GM23338 (cell line): ENCODE measurements at regions not wholly inside any gene's neighbourhood (a gene's known extent, or its start where the extent isn't known, plus 50 kb on each side); places are given as distances from the start of the nearest gene placed in this dataset.

Experiments
- ATAC-seq: fragments of 200-7000 bp; cut with Tn5 transposase; 3 replicates; pipeline ENCODE4 v1.9.1; 2020
- DNase-seq: peaks from one replicate; pipeline ENCODE4 v3.0.0-alpha.2; 2015; ENCODE audit warnings: low spot score
- H2AFZ ChIP-seq: fragments of 200-600 bp; sonication (generic); 2 replicates; pipeline ENCODE4 v1.8.0; 2016; ENCODE audit warnings: antibody characterized with exemption, mild to moderate bottlenecking, moderate library complexity
- H3F3A ChIP-seq: fragments of 200-600 bp; sonication (generic); replicated peaks from 2 replicates; pipeline ENCODE4 v1.8.0; 2017; ENCODE audit warnings: antibody characterized with exemption, mixed run types, low read depth
- H3K27ac ChIP-seq: fragments of 200-600 bp; sonication (generic); 2 replicates; pipeline ENCODE4 v1.6.1; 2016; ENCODE audit warnings: low read depth
- H3K27me3 ChIP-seq: fragments of 200-600 bp; sonication (generic); 2 replicates; pipeline ENCODE4 v1.8.0; 2016; ENCODE audit warnings: mild to moderate bottlenecking, mixed run types, moderate library complexity; ENCODE audit not compliant: insufficient read depth
- H3K36me3 ChIP-seq: fragments of 200-600 bp; sonication (generic); 2 replicates; pipeline ENCODE4 v1.8.0; 2016; ENCODE audit warnings: mild to moderate bottlenecking; ENCODE audit not compliant: insufficient read depth
- H3K4me1 ChIP-seq: fragments of 200-600 bp; sonication (generic); 2 replicates; pipeline ENCODE4 v1.8.0; 2016; ENCODE audit warnings: mild to moderate bottlenecking, moderate library complexity; ENCODE audit not compliant: insufficient read depth
- H3K4me2 ChIP-seq: fragments of 200-600 bp; sonication (generic); 2 replicates; pipeline ENCODE4 v1.7.1; 2017; ENCODE audit warnings: mixed run types
- H3K4me3 ChIP-seq: fragments of 200-600 bp; sonication (generic); 2 replicates; pipeline ENCODE4 v1.6.1; 2016; ENCODE audit warnings: mixed run types
- H3K79me2 ChIP-seq: fragments of 200-600 bp; sonication (generic); replicated peaks from 2 replicates; pipeline ENCODE4 v1.8.0; 2017; ENCODE audit warnings: mild to moderate bottlenecking; ENCODE audit not compliant: insufficient read depth
- H3K9me2 ChIP-seq: fragments of 200-600 bp; sonication (generic); 2 replicates; pipeline ENCODE4 v1.8.0; 2017; ENCODE audit not compliant: insufficient read depth
- H4K20me1 ChIP-seq: fragments of 200-600 bp; sonication (generic); replicated peaks from 2 replicates; pipeline ENCODE4 v1.8.0; 2017; ENCODE audit warnings: mild to moderate bottlenecking; ENCODE audit not compliant: insufficient read depth
- H3K27ac Mint-ChIP-seq: 2 replicates; pipeline ENCODE4 v1.8.0; 2020; ENCODE audit warnings: inconsistent platforms, mild to moderate bottlenecking, moderate library complexity, mixed read lengths
- H3K27me3 Mint-ChIP-seq: 3 replicates; pipeline ENCODE4 v1.8.0; 2022; ENCODE audit warnings: low read depth, mild to moderate bottlenecking, moderate library complexity, mixed read lengths, inconsistent platforms; ENCODE audit not compliant: insufficient read depth, poor library complexity
- H3K36me3 Mint-ChIP-seq: 3 replicates; pipeline ENCODE4 v1.8.0; 2021; ENCODE audit warnings: low read depth, mild to moderate bottlenecking, inconsistent platforms, moderate library complexity, mixed read lengths
- H3K4me1 Mint-ChIP-seq: 3 replicates; pipeline ENCODE4 v1.8.0; 2020; ENCODE audit warnings: mild to moderate bottlenecking, inconsistent platforms, mixed read lengths
- H3K4me3 Mint-ChIP-seq: 3 replicates; pipeline ENCODE4 v1.8.0; 2021; ENCODE audit warnings: moderate library complexity, mild to moderate bottlenecking, inconsistent platforms, mixed read lengths
- H3K9me3 Mint-ChIP-seq: 3 replicates; pipeline ENCODE4 v1.8.0; 2020; ENCODE audit warnings: moderate library complexity, mild to moderate bottlenecking, inconsistent platforms, mixed read lengths
- CREB1 ChIP-seq: fragments of 250-450 bp; sonication (Bioruptor Pico); IDR thresholded peaks from 2 replicates; pipeline ENCODE4 v1.5.0; 2020; ENCODE audit warnings: low read depth, mild to moderate bottlenecking, moderate library complexity
- ETS1 ChIP-seq: IDR thresholded peaks from 2 replicates; pipeline ENCODE4 v1.6.1; 2016; ENCODE audit warnings: antibody characterized with exemption
- EZH2 ChIP-seq: fragments of 200-600 bp; sonication (generic); IDR thresholded peaks from one replicate; pipeline ENCODE4 v1.8.0; 2017; ENCODE audit warnings: antibody characterized with exemption, mild to moderate bottlenecking, low read depth; ENCODE audit not compliant: unreplicated experiment
- EZH2phosphoT487 ChIP-seq: fragments of 200-600 bp; sonication (generic); IDR thresholded peaks from one replicate; pipeline ENCODE4 v1.8.1; 2018; ENCODE audit warnings: antibody characterized with exemption; ENCODE audit not compliant: unreplicated experiment
- JUNB ChIP-seq: IDR thresholded peaks from one replicate; pipeline ENCODE4 v1.6.1; 2016; ENCODE audit warnings: antibody characterized with exemption; ENCODE audit not compliant: unreplicated experiment
- NANOG ChIP-seq: IDR thresholded peaks from 2 replicates; pipeline ENCODE4 v1.6.1; 2016; ENCODE audit warnings: antibody characterized with exemption, borderline replicate concordance
- STAT1 ChIP-seq: IDR thresholded peaks from one replicate; pipeline ENCODE4 v1.6.1; 2016; ENCODE audit warnings: antibody characterized with exemption; ENCODE audit not compliant: unreplicated experiment
- ZNF114 ChIP-seq: fragments of 250-450 bp; sonication (Bioruptor Pico); IDR thresholded peaks from 2 replicates; pipeline ENCODE4 v1.5.0; 2020; ENCODE audit warnings: mild to moderate bottlenecking, moderate library complexity
- ZNF331 ChIP-seq: fragments of 250-450 bp; sonication (Bioruptor Pico); IDR thresholded peaks from 2 replicates; pipeline ENCODE4 v1.5.0; 2020; ENCODE audit warnings: low read depth, mild to moderate bottlenecking, moderate library complexity
- TF ChIP-seq, protein P1 (sequence below): IDR thresholded peaks from one replicate; pipeline ENCODE4 v1.6.1; 2018; ENCODE audit warnings: antibody characterized with exemption; ENCODE audit not compliant: unreplicated experiment
- TF ChIP-seq, protein P2 (sequence below), 2 experiments: fragments of 200-600 bp in 1 of 2; sonication (generic) in 1 of 2; conservative IDR thresholded peaks; 2 replicates each; pipeline versions ENCODE4 v1.5.1 to v1.6.1; 2016 to 2017; ENCODE audit warnings: antibody characterized with exemption in 2 of 2, low read depth in 2 of 2, mild to moderate bottlenecking in 2 of 2, moderate library complexity in 1 of 2

- peak; percentile 9 for DNase-seq
- peak overlapping the region; percentile 6; the same call in 1 of the 2 replicates for H3K4me2 ChIP-seq
- peak overlapping the region; percentile 88 for H3K27ac Mint-ChIP-seq
Observed at GRCh38 chr14:26709019-26709418, 111.2 kb upstream of the NOVA1 start.

DNA sequence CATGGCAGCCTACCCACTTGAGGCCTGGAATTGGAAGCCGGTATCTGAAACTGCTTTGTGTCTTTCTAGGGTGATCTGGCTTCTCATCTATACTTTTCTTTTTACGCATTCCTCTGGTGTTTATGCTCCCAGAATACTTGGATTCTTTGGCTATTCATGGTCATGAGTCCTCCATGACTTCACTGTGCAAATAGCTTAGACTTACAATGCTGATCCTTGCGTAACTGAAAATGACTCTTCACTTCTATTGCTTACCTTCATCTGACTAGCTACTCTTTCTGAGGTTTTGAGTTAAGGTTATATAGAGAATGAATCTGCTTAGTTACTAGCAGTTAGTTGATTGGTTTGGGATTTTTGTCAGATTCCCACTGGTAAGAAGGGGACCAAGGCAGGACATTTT is 121.7 kb upstream of the NOVA1 start:
- Histone ChIP-seq H3K4me2 (no peak overlapping the region), H3K27ac (no peak overlapping the region), H3K9me2 (no peaks in the 10 kb centered on the region), H3F3A (no peaks in the 10 kb centered on the region), H3K36me3 (no peaks in the 10 kb centered on the region), H3K4me3 (no peak overlapping the region), H4K20me1 (no peaks in the 10 kb centered on the region), H2AFZ (no peak overlapping the region), H3K79me2 (no peaks in the 10 kb centered on the region), H3K4me1 (no peaks in the 10 kb centered on the region), H3K27me3 (no peaks in the 10 kb centered on the region)
- Mint-ChIP-seq H3K9me3 (no peaks in the 10 kb centered on the region), H3K27me3 (no peaks in the 10 kb centered on the region), H3K4me3 (no peak overlapping the region), H3K36me3 (no peaks in the 10 kb centered on the region), H3K4me1 (no peaks in the 10 kb centered on the region), H3K27ac (0 out of 2 replicates have a peak overlapping the region, but pooled peaks have one; percentile 4)
- no peak for ATAC-seq
- no peak for DNase-seq
- TF ChIP-seq, protein P1, sequence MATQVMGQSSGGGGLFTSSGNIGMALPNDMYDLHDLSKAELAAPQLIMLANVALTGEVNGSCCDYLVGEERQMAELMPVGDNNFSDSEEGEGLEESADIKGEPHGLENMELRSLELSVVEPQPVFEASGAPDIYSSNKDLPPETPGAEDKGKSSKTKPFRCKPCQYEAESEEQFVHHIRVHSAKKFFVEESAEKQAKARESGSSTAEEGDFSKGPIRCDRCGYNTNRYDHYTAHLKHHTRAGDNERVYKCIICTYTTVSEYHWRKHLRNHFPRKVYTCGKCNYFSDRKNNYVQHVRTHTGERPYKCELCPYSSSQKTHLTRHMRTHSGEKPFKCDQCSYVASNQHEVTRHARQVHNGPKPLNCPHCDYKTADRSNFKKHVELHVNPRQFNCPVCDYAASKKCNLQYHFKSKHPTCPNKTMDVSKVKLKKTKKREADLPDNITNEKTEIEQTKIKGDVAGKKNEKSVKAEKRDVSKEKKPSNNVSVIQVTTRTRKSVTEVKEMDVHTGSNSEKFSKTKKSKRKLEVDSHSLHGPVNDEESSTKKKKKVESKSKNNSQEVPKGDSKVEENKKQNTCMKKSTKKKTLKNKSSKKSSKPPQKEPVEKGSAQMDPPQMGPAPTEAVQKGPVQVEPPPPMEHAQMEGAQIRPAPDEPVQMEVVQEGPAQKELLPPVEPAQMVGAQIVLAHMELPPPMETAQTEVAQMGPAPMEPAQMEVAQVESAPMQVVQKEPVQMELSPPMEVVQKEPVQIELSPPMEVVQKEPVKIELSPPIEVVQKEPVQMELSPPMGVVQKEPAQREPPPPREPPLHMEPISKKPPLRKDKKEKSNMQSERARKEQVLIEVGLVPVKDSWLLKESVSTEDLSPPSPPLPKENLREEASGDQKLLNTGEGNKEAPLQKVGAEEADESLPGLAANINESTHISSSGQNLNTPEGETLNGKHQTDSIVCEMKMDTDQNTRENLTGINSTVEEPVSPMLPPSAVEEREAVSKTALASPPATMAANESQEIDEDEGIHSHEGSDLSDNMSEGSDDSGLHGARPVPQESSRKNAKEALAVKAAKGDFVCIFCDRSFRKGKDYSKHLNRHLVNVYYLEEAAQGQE: no peak
- TF ChIP-seq EZH2phosphoT487 (no peak), STAT1 (no peak), NANOG (no peak), JUNB (no peak), ZNF331 (CRISPR knock-in tag) (no peak), ZNF114 (CRISPR knock-in tag) (no peak), EZH2 (no peak), ETS1 (no peak)
- TF ChIP-seq, protein P2, sequence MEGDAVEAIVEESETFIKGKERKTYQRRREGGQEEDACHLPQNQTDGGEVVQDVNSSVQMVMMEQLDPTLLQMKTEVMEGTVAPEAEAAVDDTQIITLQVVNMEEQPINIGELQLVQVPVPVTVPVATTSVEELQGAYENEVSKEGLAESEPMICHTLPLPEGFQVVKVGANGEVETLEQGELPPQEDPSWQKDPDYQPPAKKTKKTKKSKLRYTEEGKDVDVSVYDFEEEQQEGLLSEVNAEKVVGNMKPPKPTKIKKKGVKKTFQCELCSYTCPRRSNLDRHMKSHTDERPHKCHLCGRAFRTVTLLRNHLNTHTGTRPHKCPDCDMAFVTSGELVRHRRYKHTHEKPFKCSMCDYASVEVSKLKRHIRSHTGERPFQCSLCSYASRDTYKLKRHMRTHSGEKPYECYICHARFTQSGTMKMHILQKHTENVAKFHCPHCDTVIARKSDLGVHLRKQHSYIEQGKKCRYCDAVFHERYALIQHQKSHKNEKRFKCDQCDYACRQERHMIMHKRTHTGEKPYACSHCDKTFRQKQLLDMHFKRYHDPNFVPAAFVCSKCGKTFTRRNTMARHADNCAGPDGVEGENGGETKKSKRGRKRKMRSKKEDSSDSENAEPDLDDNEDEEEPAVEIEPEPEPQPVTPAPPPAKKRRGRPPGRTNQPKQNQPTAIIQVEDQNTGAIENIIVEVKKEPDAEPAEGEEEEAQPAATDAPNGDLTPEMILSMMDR (conservative IDR thresholded peaks at IDR 0.05; ENCODE audit: low read depth in 2 of 2): no peak

More at GRCh38 chr14:26709019-26709418, 111.2 kb upstream of the NOVA1 start:
- no peaks in the 10 kb centered on the region for H3K27me3 ChIP-seq
- no peak overlapping the region for H3K27ac ChIP-seq
- no peaks in the 10 kb centered on the region for H3K36me3 Mint-ChIP-seq
- H3K4me1 Mint-ChIP-seq: peaks cover 6% of the 10 kb centered on the region
- no peak overlapping the region for H3K4me3 ChIP-seq
- no peak for TF ChIP-seq CREB1 (CRISPR knock-in tag)
- no peak for TF ChIP-seq ETS1
- ATAC-seq: no peak
- no peaks in the 10 kb centered on the region for H4K20me1 ChIP-seq
- peaks cover 2% of the 10 kb centered on the region for H3K27me3 Mint-ChIP-seq
- no peak overlapping the region for H2AFZ ChIP-seq
- H3F3A ChIP-seq: no peaks in the 10 kb centered on the region
- no peaks in the 10 kb centered on the region for H3K79me2 ChIP-seq
- H3K36me3 ChIP-seq: no peaks in the 10 kb centered on the region
- peaks cover 10% of the 10 kb centered on the region; the same call in 1 of the 2 replicates for H3K4me1 ChIP-seq
- no peaks in the 10 kb centered on the region for H3K9me2 ChIP-seq
- no peaks in the 10 kb centered on the region for H3K9me3 Mint-ChIP-seq
- no peak overlapping the region for H3K4me3 Mint-ChIP-seq
